ENCODE measurements at regions not wholly inside any gene's neighbourhood (a gene's known extent, or its start where the extent isn't known, plus 50 kb on each side); places are given as distances from the start of the nearest gene placed in this dataset.

- TF ChIP-seq PATZ1 (CRISPR knock-in tag; IDR thresholded peaks at IDR 0.05; ENCODE audit: borderline replicate concordance): no peak
- no peak for TF ChIP-seq CREB5 (CRISPR knock-in tag; IDR thresholded peaks at IDR 0.05; ENCODE audit: low read depth)
- TF ChIP-seq ZC3H10 (CRISPR knock-in tag; IDR thresholded peaks at IDR 0.05): no peak
- no peak for TF ChIP-seq ZNF565 (CRISPR knock-in tag; conservative IDR thresholded peaks at IDR 0.05; ENCODE audit: low read depth)
- TF ChIP-seq ESRRG (CRISPR knock-in tag; IDR thresholded peaks at IDR 0.05): no peak
- TF ChIP-seq BACH2 (CRISPR knock-in tag; IDR thresholded peaks at IDR 0.05; ENCODE audit: borderline replicate concordance): no peak
- no peak for TF ChIP-seq GLIS3 (CRISPR knock-in tag; IDR thresholded peaks at IDR 0.05)
- no peak for TF ChIP-seq ZFP30 (CRISPR knock-in tag; IDR thresholded peaks at IDR 0.05)
- no peak for TF ChIP-seq ZFP3 (CRISPR knock-in tag; IDR thresholded peaks at IDR 0.05)
- no peak for TF ChIP-seq TCF4 (CRISPR knock-in tag; IDR thresholded peaks at IDR 0.05; ENCODE audit: borderline replicate concordance)
- no peak for TF ChIP-seq PPARA (CRISPR knock-in tag; IDR thresholded peaks at IDR 0.05; ENCODE audit: borderline replicate concordance)
- TF ChIP-seq ZNF70 (CRISPR knock-in tag; IDR thresholded peaks at IDR 0.05): no peak
Measured at GRCh38 chr3:117788506-117788905, 1078.9 kb downstream of the TUSC7 start.

All from SK-N-SH treated with all-trans-retinoic acid at 6 μM for 48 hours (cell line).